NT2/D1 (cell line): ENCODE measurements at regions not wholly inside any gene's neighbourhood (a gene's known extent, or its start where the extent isn't known, plus 50 kb on each side); places are given as distances from the start of the nearest gene placed in this dataset.

Source experiments
- SUZ12 ChIP-seq: IDR thresholded peaks from 2 replicates; pipeline ENCODE4 v1.6.1; 2011; ENCODE audit not compliant: insufficient read length, insufficient read depth; ENCODE audit errors: extremely low read depth
- YY1 ChIP-seq: IDR thresholded peaks from 2 replicates; pipeline ENCODE4 v1.6.1; 2011; ENCODE audit not compliant: insufficient read length, insufficient read depth
- ZNF274 ChIP-seq: IDR thresholded peaks from 2 replicates; pipeline ENCODE4 v1.6.1; 2011; ENCODE audit warnings: mild to moderate bottlenecking, low read depth, low read length

DNA sequence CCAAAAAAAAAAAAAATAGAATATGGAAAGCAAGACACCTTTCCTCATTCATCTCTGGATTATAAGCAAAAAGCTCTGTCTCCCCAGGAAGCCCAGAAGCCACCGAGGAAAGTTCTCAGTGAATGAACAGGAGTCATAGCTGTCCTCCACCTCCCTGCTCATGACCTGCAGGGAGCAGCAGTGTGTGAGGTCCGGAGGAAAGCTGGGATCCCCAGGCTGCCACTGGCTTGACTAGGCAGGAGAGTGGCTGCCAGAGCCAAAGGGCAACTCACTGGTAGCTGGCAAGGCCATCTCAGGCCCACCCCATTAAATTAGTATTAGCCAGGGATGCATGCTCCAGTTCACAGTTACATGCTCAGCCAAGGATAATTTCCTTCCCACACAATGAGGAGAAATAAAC is 191.6 kb upstream of the STT3B start:
- TF ChIP-seq YY1 (no peak), ZNF274 (no peak), SUZ12 (no peak)
